Ramos (cell line): ENCODE measurements at regions not wholly inside any gene's neighbourhood (a gene's known extent, or its start where the extent isn't known, plus 50 kb on each side); places are given as distances from the start of the nearest gene placed in this dataset.

ENCODE experiments used
- in situ Hi-C: fragments of 300-500 bp; cut with MboI; formaldehyde crosslinking; loops from one replicate; pipeline ENCODE4 v1.14.3; 2022; ENCODE audit warnings: low sequenced_read_pairs; ENCODE audit not compliant: unreplicated experiment

DNA sequence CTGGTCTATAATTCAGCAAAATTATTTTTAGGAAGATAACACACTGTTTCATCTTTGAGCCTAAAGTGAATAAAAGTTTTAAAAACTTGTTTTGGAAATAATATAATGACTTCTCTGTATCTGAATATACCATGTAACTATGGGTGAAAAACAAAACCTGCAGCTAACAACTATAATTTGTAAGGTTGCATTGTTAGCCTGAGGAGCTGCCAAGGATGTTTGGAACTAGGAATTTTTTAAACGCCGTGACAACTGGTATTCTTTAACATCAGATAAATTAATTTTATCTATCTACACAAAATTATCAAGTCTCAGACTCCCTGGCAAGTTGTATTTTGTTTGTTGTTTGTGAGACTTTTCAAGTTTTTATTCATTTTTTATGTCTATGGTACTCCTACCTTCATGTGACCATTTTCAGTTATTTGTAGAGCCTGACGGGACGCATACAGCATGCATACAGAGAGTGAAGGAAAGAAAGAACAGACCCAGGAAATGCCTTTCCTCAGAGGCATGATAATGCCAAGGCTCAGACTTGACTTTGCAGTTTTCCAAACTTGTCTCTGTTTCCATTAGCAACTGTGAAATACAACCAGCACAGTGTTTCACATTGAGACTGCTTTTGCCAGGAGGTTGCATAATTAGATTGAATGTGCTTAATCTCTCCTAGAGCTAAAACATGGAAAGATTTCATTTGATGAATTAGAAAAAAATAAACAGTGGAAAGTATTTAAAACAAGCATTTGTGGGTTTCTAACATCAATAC, 60.8 kb upstream of the ARHGEF26 start:
- in situ Hi-C loops: no loop called here

DNA sequence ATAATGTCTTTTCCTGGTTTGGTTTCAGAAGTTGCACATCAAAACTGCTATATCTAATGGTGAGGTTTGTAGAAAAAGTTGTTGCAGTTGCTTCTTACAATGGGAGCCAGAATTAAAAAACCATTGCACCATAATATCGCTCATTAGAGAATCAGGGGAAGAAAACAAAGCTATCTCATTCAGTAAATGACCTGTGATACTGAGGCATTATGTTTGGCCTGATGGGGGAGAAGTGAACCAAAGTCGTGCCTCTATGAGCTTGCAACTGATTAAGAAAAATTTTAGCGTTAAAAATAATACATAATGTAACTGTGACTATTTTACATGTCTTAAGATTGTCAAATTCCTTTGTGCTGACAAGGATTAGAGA, 60.2 kb upstream of the ARHGEF26 start:
- in situ Hi-C loops: no loop called here

DNA sequence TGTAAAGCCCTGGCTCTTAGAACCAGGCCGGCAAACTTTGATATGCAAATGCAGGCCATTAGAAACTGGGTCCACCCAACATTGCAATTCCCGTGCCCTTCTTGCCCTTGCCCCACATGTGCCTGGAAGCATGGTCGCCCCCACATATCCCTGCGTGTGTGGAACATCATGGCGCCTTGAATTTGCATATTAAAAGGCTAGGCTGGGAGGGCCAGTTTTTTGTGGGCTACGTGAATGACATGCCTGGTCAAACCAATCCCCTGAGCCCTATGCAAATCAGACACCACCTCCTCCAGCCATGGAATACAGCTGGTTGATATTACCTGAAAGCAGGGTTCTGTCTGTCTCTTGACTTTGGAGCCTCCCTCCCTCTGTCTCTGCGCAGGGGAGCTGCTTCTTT, 58.7 kb upstream of the ARHGEF26 start:
- in situ Hi-C loops: no loop called here

DNA sequence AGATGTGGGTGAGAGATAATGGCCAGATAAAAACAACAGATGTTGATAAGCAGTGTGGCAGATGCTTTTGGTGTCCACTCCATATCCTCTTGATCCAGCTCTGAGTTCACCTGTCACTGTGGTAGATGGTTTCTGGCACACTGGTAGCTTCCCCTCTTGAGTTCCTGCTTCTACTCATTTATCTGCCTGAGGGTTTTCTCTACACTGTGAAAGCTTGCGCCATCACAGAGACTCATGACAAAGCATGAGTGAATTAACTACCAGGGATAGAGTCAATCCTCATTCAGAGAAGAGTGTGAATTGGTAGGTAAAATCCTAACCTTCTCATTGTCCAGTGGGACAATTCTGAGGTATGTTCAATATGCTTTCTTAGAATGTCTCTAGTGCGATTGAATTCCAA, 50.0 kb upstream of the ARHGEF26 start:
- in situ Hi-C loops: no loop called here
